Occipital lobe (tissue), 1 donor: ENCODE measurements at regions not wholly inside any gene's neighbourhood (a gene's known extent, or its start where the extent isn't known, plus 50 kb on each side); places are given as distances from the start of the nearest gene placed in this dataset.

Experiments used
- DNase-seq: peaks from one replicate; lab custom pipeline; 2025; lab: John Stamatoyannopoulos, UW

DNA sequence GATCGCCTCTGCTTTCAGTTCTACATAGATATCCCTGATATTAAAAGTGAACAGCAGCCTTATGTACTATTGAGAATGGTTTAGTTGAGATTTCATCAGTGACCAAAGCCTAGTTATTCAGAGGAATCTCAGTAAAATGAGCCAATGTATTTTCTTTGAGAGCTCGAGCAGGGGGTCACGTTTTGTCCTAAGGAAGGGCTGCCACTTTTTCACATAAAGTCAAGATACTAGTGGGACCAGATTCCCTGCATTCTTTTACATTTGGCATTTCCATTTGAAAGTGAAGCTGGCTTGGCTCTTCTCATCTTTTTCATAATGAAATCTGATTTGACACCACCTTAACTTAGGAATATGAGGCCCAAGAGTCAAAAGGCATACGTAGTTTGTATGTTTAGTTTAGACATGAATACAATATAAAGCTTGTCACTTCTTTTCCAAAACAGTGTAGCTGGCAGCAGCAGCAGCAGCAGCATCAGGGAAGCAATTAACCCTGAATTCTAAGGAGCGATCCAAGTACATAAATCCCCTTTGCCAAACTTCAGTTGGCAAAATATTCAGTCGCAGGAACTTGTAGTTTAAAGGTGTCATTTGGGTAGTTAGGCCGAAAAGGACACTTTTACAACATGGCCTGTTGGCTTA lies 1752.2 kb upstream of the PCDH20 start:
- no peak for DNase-seq

GRCh38 chr13:63166345-63166744 lies 1750.7 kb upstream of the PCDH20 start:
- DNase-seq = no peak

DNA sequence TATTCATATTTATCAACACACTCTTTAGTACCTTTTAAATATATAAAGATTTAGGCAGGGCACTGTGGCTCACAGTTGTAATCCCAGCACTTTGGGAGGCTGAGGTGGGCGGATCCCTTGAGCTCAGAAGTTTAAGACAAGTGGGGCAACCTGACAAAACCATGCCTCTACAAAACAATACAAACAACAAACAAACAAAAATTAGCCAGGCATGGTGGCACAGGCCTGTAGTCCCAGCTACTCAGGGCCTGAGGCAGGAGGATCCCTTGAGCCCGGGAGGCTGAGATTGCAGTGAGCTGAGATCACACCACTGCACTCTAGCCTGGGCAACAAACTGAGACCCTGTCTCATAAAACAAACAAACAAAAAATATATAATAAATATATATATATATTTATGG lies 1748.3 kb upstream of the PCDH20 start:
- DNase-seq = no peak

- DNase-seq = no peak
Measured at GRCh38 chr13:63161219-63161618, 1745.6 kb upstream of the PCDH20 start.

- no peak for DNase-seq
Measured at GRCh38 chr13:63156816-63157215, 1741.2 kb upstream of the PCDH20 start.

DNA sequence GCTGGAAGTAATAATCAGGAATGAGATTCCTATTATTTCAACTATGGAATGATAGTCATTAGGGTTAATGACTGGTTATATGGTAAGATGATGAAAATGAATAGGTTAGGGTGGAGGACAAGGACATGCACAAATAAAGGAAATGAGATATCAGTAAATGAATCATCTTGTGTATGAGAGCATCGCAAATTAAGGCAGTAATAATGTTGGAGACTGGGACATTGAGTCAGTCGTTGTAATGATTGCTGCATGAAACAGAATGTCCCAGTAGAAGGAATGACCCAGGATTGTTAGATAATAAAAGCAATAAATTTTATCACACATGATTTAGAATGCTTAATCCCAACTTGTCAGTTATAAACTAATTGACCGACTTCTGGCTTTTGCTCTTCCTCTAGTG lies 1733.7 kb upstream of the PCDH20 start:
- DNase-seq = no peak

DNA sequence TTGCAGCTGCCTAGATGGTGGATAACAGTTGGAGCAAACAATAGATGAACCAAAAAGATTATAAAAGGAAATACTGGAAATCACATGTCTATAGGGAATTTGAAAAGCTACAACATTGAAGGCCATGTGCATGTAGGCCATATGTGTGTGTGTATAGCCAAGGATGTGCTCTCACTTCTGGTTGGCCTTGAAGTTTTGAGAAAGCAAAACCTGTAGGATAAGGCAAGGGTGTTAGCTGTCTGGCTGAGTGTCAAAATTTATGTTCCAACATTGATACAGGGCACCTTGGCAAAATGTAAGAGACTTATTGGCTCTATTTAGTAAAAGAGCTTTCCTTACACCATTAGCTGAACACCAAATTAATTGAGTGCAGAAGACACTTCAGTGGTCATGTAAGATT lies 1723.6 kb upstream of the PCDH20 start:
- DNase-seq = no peak

DNA sequence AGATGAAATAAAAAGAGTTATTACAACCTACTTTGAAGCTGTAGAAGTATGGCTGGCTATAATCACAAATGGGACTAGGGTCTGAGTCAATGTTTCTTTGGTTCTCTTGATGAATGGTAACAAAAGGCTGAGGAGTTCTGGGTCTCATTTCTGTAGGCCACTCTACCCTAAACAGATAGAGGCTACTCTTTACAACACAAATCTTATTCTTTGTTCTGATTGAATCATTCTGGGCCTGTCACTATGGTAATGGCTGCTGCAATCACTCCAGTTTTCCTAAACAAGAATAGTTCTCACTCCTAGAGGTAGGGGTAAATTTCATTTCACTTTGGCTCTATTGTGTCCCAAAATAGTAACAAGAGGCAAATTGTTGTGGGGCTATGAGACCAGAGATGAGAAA lies 1714.3 kb upstream of the PCDH20 start:
- DNase-seq = no peak

- no peak for DNase-seq
Measured at GRCh38 chr13:63128716-63129115, 1713.1 kb upstream of the PCDH20 start.

DNA sequence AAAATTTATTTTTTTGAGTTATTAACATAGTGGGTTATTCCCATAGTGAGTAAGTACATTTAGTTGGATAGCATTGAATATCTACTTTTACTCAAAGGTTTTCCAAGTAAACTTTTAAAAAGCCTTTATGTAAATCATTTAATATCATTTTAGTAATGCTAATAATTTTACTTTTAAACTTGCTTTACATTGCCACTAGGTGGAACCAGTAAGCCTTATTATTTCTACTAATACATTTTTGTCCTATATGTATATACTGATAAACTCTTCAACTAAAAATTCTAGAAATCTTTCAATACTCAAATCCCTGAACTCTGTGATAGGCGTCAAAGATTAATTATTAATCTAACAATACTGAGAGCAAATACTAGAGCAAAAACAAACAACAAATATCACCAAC lies 1709.2 kb upstream of the PCDH20 start:
- no peak for DNase-seq

DNA sequence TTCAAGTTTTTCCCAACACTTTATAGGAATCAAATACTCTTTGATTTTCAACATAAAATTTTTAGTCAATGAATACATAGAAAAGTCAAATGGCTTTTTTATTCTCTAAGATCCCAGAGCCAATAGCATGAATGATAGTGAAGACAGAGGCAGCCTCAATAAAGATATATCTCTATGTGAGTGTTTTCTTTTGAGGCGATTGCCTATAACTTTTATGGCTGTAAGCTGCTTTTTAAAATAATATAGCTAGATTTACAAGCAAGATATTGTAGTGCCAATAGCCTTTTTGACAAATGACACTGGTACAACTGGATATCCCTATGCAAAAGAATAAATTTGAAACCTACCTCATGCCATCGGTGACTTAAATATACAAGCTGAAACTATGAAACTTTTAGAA lies 1705.2 kb upstream of the PCDH20 start:
- DNase-seq = no peak

DNA sequence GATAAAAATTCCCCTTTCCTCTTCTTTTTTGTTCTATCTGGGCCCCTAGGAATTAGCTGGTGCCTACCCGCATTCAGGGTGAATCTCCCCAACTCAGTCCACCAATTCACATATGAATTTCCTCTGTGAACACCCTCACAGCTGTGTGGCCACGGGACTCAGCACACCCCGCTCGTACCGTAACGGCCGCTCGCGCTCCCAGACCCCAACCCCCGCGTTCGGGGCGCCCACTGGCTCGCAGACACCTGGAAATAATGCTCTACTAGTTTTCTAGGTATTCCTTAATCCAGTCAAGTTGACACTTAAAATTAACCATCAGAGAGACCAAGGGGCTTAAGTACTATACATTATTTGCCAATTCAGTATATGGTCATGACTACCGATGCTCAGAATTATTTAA lies 1702.1 kb upstream of the PCDH20 start:
- DNase-seq = no peak

GRCh38 chr13:63112799-63113395 lies 1697.2 kb upstream of the PCDH20 start:
- DNase-seq = no peak

DNA sequence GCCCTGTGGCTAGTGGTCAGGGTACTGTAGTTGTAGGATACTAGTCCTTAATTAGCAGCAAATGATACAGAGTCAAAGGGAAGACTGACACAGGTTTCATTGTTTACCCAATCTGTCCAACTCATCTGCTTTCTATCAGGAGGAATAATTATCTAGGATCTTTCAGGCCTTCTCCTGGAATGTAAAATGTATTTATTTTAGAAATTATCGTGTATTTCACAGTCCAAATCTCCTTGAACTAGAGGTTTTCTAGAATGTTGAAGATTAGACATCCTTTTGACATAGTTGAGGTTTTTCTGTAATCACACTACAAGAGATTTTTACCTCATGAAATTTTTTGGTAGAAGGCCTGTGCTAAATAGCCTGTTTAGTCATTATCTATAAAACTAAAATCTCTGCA lies 1694.8 kb upstream of the PCDH20 start:
- no peak for DNase-seq

- DNase-seq = no peak
Measured at GRCh38 chr13:63107179-63107943, 1691.7 kb upstream of the PCDH20 start.

DNA sequence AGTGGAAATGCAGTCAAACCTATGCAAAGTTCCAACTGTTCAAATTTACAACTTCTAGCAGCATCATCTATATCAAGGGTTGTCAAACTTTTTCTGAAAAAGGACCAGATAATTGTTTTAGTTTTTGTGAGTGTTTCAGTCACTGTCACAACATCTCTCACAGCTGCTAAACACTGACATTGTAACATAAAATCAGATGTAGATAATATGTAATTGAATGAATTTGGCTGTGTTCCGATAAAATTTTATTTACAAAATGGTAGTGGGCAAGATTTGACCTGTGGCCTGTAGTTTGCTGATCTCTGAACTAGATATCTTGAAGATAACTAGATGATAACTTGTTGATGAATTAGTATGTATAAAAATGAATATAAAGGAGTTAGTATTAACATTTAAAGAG lies 1679.1 kb upstream of the PCDH20 start:
- no peak for DNase-seq

DNA sequence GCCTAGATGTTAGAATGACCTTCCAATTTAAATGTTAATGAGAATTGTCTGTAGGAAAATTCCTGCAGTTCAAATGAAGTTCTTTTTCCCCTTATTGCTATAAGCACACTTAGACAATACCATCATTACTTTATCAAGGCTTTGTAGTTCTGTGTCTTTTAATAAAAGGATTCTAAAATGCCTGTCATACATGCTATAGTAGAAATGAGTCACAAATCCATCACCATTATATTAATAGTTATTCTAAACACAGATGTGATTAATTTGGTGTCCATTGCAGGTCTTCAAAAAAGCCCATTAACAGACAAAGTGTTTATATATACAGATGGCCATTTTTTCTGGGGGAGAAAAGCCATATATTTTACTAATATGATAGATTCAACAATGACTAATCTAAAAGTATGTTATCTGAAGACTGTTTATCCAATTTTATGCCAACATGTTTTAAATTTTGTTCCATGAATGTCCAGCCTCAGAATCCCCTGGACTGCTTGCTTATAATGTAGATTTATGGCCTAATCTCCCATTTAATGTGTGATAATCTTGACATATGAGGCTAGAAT lies 1678.3 kb upstream of the PCDH20 start:
- DNase-seq = no peak

GRCh38 chr13:63092456-63092855 lies 1676.8 kb upstream of the PCDH20 start:
- DNase-seq = no peak

DNA sequence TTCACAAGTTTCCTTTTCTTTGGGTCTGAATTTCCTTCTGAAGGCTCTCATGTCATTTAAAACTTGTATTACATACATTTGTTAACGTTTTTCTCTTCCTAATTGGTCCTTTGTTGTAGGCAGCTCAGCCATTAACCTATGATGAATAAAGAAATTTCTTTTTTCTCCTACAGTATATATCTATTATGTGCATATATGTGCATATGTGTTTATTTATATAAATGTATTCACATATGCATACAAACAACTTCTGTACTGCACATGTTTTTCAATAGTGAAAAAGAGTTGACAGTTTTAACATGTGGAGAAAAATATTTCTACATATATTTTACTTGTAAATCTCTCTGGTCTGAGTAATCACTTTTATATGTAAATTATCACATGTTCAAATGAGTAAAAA lies 1674.9 kb upstream of the PCDH20 start:
- no peak for DNase-seq

GRCh38 chr13:63088226-63088625 lies 1672.6 kb upstream of the PCDH20 start:
- no peak for DNase-seq

DNA sequence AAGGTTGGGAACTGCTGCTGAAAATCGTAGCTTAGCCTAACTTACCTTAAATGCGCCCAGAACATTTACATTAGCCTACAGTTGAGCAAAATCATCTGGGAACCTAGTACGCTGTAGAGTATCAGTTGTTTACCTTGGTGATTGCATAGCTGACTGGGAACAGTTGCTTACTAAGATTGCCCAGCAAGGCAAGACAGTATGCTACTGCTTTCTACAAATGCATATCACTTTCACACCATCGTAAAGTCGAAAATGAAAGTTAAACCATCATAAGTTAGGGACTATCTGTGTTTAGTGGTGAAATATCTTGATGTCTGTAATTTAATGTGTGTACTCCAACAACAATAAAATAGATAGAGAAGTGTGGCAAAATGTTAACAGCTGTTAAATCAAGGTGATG lies 1670.6 kb upstream of the PCDH20 start:
- no peak for DNase-seq

DNA sequence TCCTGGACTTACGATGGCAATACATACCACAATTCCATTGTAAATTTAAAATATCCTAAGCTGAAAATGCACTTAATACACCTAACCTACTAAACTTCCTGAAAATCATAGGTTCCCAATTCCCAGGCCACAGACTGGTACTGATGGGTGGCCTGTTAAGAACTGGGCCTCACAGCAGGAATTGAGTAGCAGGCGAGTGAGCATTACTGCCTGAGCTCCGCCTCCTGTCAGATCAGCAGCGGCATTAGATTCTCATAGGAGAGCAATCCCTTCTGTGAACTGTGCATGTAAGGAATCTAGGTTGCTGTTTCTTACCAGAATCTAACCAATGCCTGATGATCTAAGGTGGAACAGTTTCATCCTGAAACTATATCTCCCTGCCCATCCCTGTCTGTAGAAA lies 1670.2 kb upstream of the PCDH20 start:
- DNase-seq = no peak
